ENCODE measurements at regions not wholly inside any gene's neighbourhood (a gene's known extent, or its start where the extent isn't known, plus 50 kb on each side); places are given as distances from the start of the nearest gene placed in this dataset.

DNA sequence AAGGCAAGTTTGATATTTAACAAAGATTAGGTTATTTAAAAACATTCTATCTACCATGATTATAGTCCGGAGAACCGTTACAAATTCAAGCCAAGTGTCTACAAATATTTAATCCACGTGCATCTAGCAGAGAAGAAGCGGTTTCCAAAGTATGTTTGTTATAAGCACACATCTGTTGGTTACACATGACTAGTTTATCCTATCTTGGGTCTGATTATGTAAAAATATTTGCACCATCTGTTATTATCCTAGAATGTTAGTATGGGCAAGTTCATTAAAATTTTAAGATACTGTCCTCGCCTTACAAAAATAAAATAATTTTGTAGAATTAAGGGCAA, 289.2 kb upstream of the VSTM2A start:
- TF ChIP-seq EZH2 (IDR thresholded peaks at IDR 0.05; ENCODE audit: borderline replicate concordance, low read length): no peak
- TF ChIP-seq, protein P1, sequence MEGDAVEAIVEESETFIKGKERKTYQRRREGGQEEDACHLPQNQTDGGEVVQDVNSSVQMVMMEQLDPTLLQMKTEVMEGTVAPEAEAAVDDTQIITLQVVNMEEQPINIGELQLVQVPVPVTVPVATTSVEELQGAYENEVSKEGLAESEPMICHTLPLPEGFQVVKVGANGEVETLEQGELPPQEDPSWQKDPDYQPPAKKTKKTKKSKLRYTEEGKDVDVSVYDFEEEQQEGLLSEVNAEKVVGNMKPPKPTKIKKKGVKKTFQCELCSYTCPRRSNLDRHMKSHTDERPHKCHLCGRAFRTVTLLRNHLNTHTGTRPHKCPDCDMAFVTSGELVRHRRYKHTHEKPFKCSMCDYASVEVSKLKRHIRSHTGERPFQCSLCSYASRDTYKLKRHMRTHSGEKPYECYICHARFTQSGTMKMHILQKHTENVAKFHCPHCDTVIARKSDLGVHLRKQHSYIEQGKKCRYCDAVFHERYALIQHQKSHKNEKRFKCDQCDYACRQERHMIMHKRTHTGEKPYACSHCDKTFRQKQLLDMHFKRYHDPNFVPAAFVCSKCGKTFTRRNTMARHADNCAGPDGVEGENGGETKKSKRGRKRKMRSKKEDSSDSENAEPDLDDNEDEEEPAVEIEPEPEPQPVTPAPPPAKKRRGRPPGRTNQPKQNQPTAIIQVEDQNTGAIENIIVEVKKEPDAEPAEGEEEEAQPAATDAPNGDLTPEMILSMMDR (IDR thresholded peaks at IDR 0.05; ENCODE audit: low read length): no peak
